B cell (primary cell): ENCODE measurements at regions not wholly inside any gene's neighbourhood (a gene's known extent, or its start where the extent isn't known, plus 50 kb on each side); places are given as distances from the start of the nearest gene placed in this dataset.

ENCODE experiments used
- EZH2 ChIP-seq: IDR thresholded peaks from 2 replicates; pipeline ENCODE4 v1.6.1; 2012; ENCODE audit warnings: borderline replicate concordance, low read depth, mild to moderate bottlenecking, moderate library complexity, low read length; ENCODE audit not compliant: insufficient read depth, poor library complexity, severe bottlenecking
- TF ChIP-seq, protein P1 (sequence below): fragments of 200-600 bp; IDR thresholded peaks from one replicate; pipeline ENCODE4 v1.8.0; 2022; ENCODE audit warnings: antibody characterized with exemption, mild to moderate bottlenecking

DNA sequence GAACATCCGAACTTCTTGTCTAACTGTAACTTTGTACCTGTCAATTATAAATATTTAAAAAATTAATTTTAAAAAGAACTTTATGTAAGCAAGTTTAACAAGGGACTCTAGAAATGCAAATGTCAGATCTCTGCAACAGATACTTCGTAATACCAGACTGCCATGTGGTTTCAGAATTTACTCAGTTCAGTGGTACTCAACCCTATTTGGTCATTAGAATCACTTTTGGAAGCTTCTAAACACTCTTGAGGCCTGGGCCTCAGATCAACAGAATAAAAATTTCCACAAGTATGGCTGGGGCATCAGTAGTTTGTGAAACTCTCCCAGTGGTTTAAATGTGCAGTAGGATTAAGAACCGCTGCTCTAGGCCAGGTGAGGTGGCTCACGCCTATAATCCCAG is 139.5 kb upstream of the SMYD2 start:
- TF ChIP-seq, protein P1, sequence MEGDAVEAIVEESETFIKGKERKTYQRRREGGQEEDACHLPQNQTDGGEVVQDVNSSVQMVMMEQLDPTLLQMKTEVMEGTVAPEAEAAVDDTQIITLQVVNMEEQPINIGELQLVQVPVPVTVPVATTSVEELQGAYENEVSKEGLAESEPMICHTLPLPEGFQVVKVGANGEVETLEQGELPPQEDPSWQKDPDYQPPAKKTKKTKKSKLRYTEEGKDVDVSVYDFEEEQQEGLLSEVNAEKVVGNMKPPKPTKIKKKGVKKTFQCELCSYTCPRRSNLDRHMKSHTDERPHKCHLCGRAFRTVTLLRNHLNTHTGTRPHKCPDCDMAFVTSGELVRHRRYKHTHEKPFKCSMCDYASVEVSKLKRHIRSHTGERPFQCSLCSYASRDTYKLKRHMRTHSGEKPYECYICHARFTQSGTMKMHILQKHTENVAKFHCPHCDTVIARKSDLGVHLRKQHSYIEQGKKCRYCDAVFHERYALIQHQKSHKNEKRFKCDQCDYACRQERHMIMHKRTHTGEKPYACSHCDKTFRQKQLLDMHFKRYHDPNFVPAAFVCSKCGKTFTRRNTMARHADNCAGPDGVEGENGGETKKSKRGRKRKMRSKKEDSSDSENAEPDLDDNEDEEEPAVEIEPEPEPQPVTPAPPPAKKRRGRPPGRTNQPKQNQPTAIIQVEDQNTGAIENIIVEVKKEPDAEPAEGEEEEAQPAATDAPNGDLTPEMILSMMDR, result no peak
- TF ChIP-seq EZH2, result no peak
